ENCODE measurements at regions not wholly inside any gene's neighbourhood (a gene's known extent, or its start where the extent isn't known, plus 50 kb on each side); places are given as distances from the start of the nearest gene placed in this dataset.

DNA sequence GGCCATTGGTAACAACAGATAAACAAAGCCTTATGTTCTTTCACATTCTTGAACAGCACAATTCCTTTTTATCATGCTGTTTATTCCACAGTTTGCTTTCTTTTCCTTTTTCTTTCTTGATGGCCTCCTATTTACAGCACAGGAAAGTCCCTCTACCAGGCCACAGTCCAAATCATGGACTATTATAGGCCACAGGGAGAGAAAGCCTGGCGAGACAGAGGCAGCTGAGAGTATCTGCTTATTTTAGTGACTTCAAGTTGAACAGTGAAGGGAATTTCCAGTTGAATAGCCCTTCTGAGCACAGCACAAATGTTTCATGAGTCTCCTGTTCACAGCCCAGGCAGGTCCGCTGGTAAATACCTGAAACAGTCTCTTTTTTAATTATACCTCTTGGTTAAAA is 263.7 kb upstream of the ARID1B start:
- Histone ChIP-seq H3K27ac (replicated peaks) (no peak overlapping the region), H3K4me3 (replicated peaks; ENCODE audit: insufficient read depth, low read length) (no peak overlapping the region), H3K27me3 (ENCODE audit: insufficient read depth, poor library complexity, severe bottlenecking) (no peaks in the 10 kb centered on the region)
- no peak for DNase-seq (ENCODE audit: low read depth in 1 of 2, low spot score in 1 of 2)
- TF ChIP-seq CTCF (IDR thresholded peaks at IDR 0.05; ENCODE audit: insufficient read depth, low read length) = no peak
- no peak for TF ChIP-seq POLR2AphosphoS5 (IDR thresholded peaks at IDR 0.05; ENCODE audit: low read depth)
- no peak for TF ChIP-seq GABPA (IDR thresholded peaks at IDR 0.05; ENCODE audit: low read depth)
- TF ChIP-seq, protein P1, sequence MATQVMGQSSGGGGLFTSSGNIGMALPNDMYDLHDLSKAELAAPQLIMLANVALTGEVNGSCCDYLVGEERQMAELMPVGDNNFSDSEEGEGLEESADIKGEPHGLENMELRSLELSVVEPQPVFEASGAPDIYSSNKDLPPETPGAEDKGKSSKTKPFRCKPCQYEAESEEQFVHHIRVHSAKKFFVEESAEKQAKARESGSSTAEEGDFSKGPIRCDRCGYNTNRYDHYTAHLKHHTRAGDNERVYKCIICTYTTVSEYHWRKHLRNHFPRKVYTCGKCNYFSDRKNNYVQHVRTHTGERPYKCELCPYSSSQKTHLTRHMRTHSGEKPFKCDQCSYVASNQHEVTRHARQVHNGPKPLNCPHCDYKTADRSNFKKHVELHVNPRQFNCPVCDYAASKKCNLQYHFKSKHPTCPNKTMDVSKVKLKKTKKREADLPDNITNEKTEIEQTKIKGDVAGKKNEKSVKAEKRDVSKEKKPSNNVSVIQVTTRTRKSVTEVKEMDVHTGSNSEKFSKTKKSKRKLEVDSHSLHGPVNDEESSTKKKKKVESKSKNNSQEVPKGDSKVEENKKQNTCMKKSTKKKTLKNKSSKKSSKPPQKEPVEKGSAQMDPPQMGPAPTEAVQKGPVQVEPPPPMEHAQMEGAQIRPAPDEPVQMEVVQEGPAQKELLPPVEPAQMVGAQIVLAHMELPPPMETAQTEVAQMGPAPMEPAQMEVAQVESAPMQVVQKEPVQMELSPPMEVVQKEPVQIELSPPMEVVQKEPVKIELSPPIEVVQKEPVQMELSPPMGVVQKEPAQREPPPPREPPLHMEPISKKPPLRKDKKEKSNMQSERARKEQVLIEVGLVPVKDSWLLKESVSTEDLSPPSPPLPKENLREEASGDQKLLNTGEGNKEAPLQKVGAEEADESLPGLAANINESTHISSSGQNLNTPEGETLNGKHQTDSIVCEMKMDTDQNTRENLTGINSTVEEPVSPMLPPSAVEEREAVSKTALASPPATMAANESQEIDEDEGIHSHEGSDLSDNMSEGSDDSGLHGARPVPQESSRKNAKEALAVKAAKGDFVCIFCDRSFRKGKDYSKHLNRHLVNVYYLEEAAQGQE (IDR thresholded peaks at IDR 0.05; ENCODE audit: insufficient replicate concordance, low read depth) = no peak
- TF ChIP-seq SPI1 (IDR thresholded peaks at IDR 0.05; ENCODE audit: borderline replicate concordance, low read depth) = no peak

GRCh38 chr6:156511570-156511969 is 265.6 kb upstream of the ARID1B start:
- H3K27me3 ChIP-seq (ENCODE audit: insufficient read depth, poor library complexity, severe bottlenecking) = no peaks in the 10 kb centered on the region
- no peak for DNase-seq (ENCODE audit: low read depth in 1 of 2, low spot score in 1 of 2)
- no peak overlapping the region for H3K27ac ChIP-seq (replicated peaks)
- H3K4me3 ChIP-seq (replicated peaks; ENCODE audit: insufficient read depth, low read length) = no peak overlapping the region
- TF ChIP-seq GABPA (IDR thresholded peaks at IDR 0.05; ENCODE audit: low read depth) (no peak), CTCF (IDR thresholded peaks at IDR 0.05; ENCODE audit: insufficient read depth, low read length) (no peak), SPI1 (IDR thresholded peaks at IDR 0.05; ENCODE audit: borderline replicate concordance, low read depth) (no peak), POLR2AphosphoS5 (IDR thresholded peaks at IDR 0.05; ENCODE audit: low read depth) (no peak)
- TF ChIP-seq, protein P1 (IDR thresholded peaks at IDR 0.05; ENCODE audit: insufficient replicate concordance, low read depth) = peak; percentile 62

GRCh38 chr6:156511051-156511450 is 266.1 kb upstream of the ARID1B start:
- Histone ChIP-seq H3K4me3 (replicated peaks; ENCODE audit: insufficient read depth, low read length) (no peak overlapping the region), H3K27ac (replicated peaks) (no peak overlapping the region), H3K27me3 (ENCODE audit: insufficient read depth, poor library complexity, severe bottlenecking) (no peaks in the 10 kb centered on the region)
- DNase-seq (ENCODE audit: low read depth in 1 of 2, low spot score in 1 of 2) = no peak
- no peak for TF ChIP-seq GABPA (IDR thresholded peaks at IDR 0.05; ENCODE audit: low read depth)
- no peak for TF ChIP-seq SPI1 (IDR thresholded peaks at IDR 0.05; ENCODE audit: borderline replicate concordance, low read depth)
- no peak for TF ChIP-seq POLR2AphosphoS5 (IDR thresholded peaks at IDR 0.05; ENCODE audit: low read depth)
- TF ChIP-seq, protein P1 (IDR thresholded peaks at IDR 0.05; ENCODE audit: insufficient replicate concordance, low read depth) = no peak
- TF ChIP-seq CTCF (IDR thresholded peaks at IDR 0.05; ENCODE audit: insufficient read depth, low read length) = no peak
